Upper lobe of right lung (tissue), 1 donor: ENCODE measurements at regions not wholly inside any gene's neighbourhood (a gene's known extent, or its start where the extent isn't known, plus 50 kb on each side); places are given as distances from the start of the nearest gene placed in this dataset.
"Not testable (repeated sequence)": the region's sequence is repeated elsewhere in the genome, so short reads cannot be mapped to it uniquely, and the experiment has no call there.

Source experiments
- ATAC-seq: fragments of 200-7000 bp; cut with Tn5 transposase; one replicate; pipeline ENCODE4 v1.9.1; 2020; ENCODE audit warnings: mild to moderate bottlenecking, moderate library complexity
- DNase-seq: peaks from one replicate; pipeline ENCODE4 v3.0.0-alpha.2; 2020
- H3K27ac ChIP-seq: fragments of 200-600 bp; one replicate; pipeline ENCODE4 v1.8.0; 2022
- H3K27me3 ChIP-seq: fragments of 200-600 bp; one replicate; pipeline ENCODE4 v1.8.0; 2022; ENCODE audit warnings: mild to moderate bottlenecking
- H3K36me3 ChIP-seq: fragments of 200-600 bp; one replicate; pipeline ENCODE4 v1.8.0; 2022
- H3K4me1 ChIP-seq: fragments of 200-600 bp; one replicate; pipeline ENCODE4 v1.8.0; 2022
- H3K4me3 ChIP-seq: fragments of 200-600 bp; one replicate; pipeline ENCODE4 v1.8.0; 2022; ENCODE audit warnings: mild to moderate bottlenecking
- H3K9me3 ChIP-seq: fragments of 200-600 bp; one replicate; pipeline ENCODE4 v1.8.0; 2022
- intact Hi-C: fragments of 100-400 bp; cut with DNase I; formaldehyde crosslinking; loops from one replicate; pipeline ENCODE4 v1.11.0; 2022
- TF ChIP-seq, protein P1 (sequence below): fragments of 200-600 bp; IDR thresholded peaks from one replicate; pipeline ENCODE4 v1.8.0; 2022; ENCODE audit warnings: antibody characterized with exemption
- donor health status: DM: no; HTN: yes; CAD: no; lungs with severe emphysema.

DNA sequence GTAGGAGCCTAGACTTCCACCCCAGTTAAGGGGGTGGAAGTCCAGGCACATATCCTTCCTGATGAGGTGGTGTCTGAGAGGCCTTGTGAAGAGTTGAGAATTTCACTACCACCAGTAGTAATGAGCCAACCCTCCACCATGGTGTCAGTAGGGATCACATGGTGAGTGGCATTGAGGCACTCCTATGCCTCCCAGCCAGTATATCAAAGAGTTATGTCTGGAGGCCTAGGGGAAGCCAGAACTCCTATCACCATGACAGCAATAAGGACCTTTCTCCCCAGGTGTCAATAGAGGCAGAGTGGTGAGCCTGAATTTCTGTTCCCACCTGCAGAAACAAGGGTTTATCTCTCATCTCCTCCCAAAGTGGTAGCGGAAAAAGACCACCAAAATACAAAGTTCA, 106.6 kb upstream of the ADTRP start:
- H3K4me3 ChIP-seq, result no peak overlapping the region
- DNase-seq, result no peak
- no peaks in the 10 kb centered on the region for H3K9me3 ChIP-seq
- no peak overlapping the region for H3K27ac ChIP-seq
- ATAC-seq, result no peak
- intact Hi-C loops, result no loop called here
- no peaks in the 10 kb centered on the region for H3K27me3 ChIP-seq
- TF ChIP-seq, protein P1, sequence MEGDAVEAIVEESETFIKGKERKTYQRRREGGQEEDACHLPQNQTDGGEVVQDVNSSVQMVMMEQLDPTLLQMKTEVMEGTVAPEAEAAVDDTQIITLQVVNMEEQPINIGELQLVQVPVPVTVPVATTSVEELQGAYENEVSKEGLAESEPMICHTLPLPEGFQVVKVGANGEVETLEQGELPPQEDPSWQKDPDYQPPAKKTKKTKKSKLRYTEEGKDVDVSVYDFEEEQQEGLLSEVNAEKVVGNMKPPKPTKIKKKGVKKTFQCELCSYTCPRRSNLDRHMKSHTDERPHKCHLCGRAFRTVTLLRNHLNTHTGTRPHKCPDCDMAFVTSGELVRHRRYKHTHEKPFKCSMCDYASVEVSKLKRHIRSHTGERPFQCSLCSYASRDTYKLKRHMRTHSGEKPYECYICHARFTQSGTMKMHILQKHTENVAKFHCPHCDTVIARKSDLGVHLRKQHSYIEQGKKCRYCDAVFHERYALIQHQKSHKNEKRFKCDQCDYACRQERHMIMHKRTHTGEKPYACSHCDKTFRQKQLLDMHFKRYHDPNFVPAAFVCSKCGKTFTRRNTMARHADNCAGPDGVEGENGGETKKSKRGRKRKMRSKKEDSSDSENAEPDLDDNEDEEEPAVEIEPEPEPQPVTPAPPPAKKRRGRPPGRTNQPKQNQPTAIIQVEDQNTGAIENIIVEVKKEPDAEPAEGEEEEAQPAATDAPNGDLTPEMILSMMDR, result no peak
- no peaks in the 10 kb centered on the region for H3K36me3 ChIP-seq
- no peaks in the 10 kb centered on the region for H3K4me1 ChIP-seq

DNA sequence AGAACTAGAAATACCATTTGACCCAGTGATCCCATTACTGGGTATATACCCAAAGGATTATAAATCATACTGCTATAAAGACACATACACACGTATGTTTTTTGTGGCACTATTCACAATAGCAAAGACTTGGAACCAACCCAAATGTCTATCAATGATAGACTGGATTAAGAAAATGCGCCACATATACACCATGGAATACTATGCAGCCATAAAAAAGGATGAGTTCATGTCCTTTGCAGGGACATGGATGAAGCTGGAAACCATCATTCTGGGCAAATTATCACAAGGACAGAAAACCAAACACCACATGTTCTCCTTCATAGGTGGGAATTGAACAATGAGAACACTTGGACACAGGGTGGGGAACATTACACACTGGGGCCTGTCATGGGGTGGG, 104.9 kb upstream of the ADTRP start:
- H3K27me3 ChIP-seq, H3K4me3 ChIP-seq, ATAC-seq, H3K4me1 ChIP-seq, intact Hi-C loops, H3K9me3 ChIP-seq, H3K27ac ChIP-seq, H3K36me3 ChIP-seq, DNase-seq: not testable (repeated sequence)

DNA sequence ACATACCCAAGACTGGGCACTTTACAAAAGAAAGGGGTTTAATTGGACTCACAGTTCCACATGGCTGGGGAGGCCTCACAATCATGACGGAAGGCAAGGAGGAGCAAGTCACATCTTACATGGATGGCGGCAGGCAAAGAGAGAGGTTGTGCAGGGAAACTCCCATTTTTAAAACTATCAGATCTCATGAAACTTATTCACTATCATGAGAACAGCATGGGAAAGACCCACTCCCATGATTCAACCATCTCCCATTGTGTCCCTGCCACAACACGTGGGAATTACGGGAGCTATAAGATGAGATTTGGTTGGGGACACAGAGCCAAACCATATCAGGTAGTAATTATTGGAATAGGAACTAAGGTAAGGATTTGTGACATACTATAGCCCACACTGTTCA, 101.6 kb upstream of the ADTRP start:
- intact Hi-C loops, H3K9me3 ChIP-seq, H3K36me3 ChIP-seq, ATAC-seq, DNase-seq, H3K27ac ChIP-seq, H3K27me3 ChIP-seq, H3K4me1 ChIP-seq, H3K4me3 ChIP-seq: not testable (repeated sequence)

DNA sequence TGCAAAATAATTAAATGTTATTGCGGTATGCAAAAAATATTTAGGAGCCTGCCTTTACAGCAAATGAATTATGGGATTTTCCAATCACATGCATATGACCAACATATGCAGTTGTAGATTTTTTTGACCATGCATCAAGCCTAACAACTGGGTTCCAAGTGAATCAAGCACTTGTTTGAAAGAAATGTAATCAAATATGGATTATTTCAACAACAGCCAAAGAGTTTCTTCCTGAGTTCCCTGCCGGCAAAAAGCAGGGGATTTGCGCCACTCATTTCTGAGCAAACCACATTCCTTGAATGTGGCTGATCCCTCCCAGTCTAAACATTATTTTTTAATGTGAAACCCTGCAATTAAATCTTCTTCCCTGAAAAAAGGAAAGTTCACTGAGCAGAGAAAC, 100.1 kb upstream of the ADTRP start:
- no peaks in the 10 kb centered on the region for H3K27me3 ChIP-seq
- no peak overlapping the region for H3K4me3 ChIP-seq
- ATAC-seq (no peak), DNase-seq (no peak)
- no peaks in the 10 kb centered on the region for H3K36me3 ChIP-seq
- H3K27ac ChIP-seq, result no peak overlapping the region
- H3K9me3 ChIP-seq, result no peaks in the 10 kb centered on the region
- no peaks in the 10 kb centered on the region for H3K4me1 ChIP-seq
- intact Hi-C loops, result no loop called here
- TF ChIP-seq, protein P1, result no peak

DNA sequence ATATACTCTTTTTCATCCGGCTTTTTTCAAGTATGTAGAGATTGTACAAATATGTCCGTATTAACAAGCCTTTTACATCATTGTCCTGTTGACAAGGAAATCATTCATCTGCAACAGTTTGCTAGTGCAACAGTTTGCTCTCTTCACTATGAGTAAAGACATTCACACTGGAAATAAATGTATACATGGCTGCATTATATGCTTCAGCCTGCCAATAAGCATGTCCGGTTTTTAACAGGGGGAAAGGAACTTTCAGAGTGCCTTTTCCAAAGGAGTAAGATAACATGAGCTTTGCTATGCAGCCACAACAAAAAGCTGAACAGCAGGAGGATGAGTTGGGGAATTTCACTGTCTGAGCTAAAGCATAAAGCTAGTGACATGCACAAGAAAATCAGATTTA, 99.4 kb upstream of the ADTRP start:
- intact Hi-C loops, result no loop called here
- no peak for ATAC-seq
- no peak for DNase-seq
- Histone ChIP-seq H3K27ac (no peak overlapping the region), H3K27me3 (no peaks in the 10 kb centered on the region), H3K4me1 (no peaks in the 10 kb centered on the region), H3K4me3 (no peak overlapping the region), H3K9me3 (no peaks in the 10 kb centered on the region), H3K36me3 (no peaks in the 10 kb centered on the region)
- TF ChIP-seq, protein P1, result no peak

DNA sequence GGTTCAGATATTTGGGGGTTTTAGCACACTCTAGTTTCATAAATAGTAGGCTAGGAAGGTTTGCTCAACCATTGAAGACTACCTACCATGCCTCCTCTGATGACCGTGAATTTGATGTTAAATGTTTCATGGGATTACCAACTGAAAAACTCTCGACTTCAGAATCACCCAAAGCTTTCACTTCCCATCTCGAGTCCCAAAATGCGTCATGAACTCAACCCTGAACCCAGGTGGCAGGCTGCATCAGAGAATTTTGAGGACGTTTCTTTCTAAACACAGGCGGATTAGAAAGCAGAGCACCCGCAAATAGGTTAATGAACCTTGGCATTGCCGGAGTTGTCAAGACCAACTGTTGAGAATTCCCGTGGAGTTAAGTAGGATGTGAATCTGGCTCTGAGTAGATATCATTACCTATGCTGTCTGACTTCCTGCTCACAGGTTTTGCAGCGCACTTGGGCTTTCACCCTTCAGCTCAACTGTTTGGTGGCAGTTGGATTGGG, 98.4 kb upstream of the ADTRP start:
- Histone ChIP-seq H3K4me1 (no peaks in the 10 kb centered on the region), H3K27ac (no peak overlapping the region), H3K9me3 (no peaks in the 10 kb centered on the region), H3K4me3 (no peak overlapping the region), H3K27me3 (no peaks in the 10 kb centered on the region), H3K36me3 (no peaks in the 10 kb centered on the region)
- intact Hi-C loops, result no loop called here
- no peak for DNase-seq
- TF ChIP-seq, protein P1, result no peak
- ATAC-seq, result no peak

DNA sequence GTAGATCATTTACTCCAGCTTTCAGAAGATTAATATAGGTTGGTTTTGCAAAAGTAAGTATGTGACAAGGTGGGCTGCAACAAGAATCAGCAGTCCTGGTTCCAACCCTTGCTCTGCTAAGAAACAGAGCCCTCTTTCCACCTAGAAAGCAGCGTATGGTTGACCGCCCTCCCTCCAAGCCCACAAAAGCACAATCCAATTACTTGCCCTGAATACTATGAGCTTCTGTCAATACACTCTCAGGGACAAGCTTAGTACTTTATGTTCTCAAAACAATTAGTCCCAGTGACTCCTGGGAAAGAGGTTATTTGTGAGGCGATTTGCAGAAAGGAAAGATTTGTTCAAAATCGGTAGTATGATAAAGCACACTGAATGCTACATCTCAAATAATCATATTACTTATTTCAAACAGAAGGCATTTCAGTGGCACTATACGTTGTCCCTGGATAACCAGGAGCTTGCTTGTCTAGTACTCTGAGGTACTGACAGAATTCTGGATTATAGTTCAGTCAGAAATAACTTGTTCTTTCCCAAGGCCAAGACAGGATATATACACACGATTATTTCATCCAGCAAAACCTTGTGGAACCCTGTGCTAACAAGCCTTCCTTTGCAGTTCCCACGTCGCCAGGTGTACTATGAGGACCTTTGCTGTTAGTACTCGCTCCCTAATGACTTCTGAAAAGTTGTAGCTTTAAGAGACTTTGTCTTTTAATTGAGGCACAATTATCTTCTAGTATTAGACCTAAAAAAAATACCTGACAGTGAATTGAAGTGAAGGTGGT, 96.9 kb upstream of the ADTRP start:
- TF ChIP-seq, protein P1, result no peak
- intact Hi-C loops, result no loop called here
- Histone ChIP-seq H3K27me3 (no peaks in the 10 kb centered on the region), H3K4me1 (peaks cover 2% of the 10 kb centered on the region), H3K4me3 (no peak overlapping the region), H3K9me3 (no peaks in the 10 kb centered on the region), H3K27ac (no peak overlapping the region), H3K36me3 (no peaks in the 10 kb centered on the region)
- DNase-seq (no peak), ATAC-seq (no peak)
